Endometrial microvascular endothelial cells (primary cell): ENCODE measurements at regions not wholly inside any gene's neighbourhood (a gene's known extent, or its start where the extent isn't known, plus 50 kb on each side); places are given as distances from the start of the nearest gene placed in this dataset.

Experiments
- in situ Hi-C: cut with HindIII; loops from 2 replicates; pipeline ENCODE4 v1.10.0; 2017; ENCODE audit warnings: low sequenced_read_pairs, low pct_unique_long_range_greater_than_20kb; ENCODE audit errors: inconsistent ontology term

DNA sequence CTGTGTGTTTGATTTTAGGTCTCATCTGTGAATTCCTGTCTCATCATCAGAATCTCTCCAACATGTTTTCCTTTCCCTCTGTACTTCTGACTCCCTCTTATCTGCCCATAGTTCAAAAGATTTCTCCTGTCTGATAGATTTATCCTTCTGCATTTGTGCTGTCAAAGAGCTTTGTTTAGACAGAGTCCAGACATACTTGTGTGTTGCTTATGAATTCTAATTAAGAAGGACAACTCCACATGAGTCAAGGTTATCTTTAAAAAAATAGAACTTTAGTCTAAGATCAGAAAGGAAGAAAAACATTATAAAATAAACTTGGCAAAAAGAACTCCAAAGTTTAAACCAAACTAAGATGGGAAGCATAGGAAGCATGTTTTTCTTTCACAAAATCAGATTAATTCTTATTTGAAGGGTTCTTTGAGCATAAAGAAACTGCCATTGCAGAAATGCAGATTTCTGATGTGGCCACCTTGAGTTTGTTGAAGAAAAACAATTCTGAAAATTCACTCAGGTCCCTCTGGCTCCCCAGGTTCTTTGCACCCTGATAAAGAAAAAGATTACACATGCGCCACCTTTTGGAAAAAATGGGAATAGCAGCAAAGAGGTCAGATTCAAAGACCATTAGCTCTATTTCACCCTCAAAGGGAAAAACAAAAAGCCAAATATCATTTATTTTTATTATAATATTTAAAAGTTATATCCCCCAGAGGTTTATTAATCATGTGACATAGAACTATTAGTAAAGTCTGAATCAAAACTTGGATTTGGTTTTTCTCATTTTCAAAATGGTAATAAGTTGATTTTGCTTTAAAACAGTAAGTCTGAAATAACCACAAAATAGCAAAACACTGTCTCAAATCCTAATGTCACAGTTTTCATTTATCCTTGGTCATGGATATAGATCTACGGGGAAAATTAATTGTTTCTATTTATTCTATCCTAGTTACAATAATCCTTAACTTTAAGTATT lies 143.7 kb upstream of the DCN start:
- in situ Hi-C loops: loop anchor here (25.0 kb wide), 1 partner anchor 339 kb away; no protein-coding TSS in a partner anchor

DNA sequence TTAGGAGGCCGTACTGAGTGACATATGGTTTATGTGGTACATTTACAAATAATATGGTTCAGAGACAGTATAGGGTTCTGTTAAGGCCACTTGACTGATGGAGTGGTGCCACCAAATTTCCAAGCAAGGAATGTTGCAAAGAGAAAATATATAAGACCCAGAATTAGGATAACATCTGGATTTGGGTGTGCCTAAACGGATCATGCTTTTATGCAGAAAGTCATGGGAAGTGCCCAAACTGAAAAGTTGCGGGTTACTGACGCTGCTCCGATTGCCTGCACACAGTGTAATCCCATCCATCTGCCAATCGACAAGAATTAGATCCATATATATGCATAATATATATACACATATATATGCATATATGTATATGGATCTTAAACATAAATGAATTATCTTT lies 138.4 kb upstream of the DCN start:
- in situ Hi-C loops: no loop called here

DNA sequence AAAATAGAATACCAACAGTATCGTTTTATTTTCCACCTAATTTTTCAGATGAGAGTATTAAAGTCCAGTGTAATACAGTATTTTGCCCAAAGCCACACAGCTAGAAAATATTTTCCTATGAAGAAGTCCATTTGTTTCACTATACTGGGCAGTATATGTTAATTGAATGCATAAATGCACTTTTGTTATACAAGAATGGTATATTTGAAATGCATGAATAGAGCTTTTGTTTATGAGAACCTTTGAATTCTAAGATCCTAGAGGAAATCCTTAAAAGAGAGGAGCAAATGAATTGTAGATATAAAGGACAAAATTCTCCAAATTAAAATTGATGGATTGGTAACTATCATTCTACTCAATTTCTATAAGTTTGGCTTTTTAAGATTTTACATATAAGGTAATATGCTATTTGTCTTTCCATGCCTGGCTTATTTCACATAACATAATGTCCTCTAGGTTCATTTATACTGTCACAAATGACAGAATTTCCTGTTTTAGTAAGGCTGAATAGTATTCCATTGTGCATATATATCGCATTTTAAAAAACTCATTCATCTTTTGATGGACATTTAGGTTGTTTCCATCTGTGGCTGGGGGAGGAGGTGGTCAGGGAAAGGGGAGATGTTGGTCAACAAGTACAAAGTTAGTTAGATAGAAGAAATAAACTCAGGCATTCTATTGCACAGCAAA lies 136.6 kb upstream of the DCN start:
- in situ Hi-C loops: no loop called here

DNA sequence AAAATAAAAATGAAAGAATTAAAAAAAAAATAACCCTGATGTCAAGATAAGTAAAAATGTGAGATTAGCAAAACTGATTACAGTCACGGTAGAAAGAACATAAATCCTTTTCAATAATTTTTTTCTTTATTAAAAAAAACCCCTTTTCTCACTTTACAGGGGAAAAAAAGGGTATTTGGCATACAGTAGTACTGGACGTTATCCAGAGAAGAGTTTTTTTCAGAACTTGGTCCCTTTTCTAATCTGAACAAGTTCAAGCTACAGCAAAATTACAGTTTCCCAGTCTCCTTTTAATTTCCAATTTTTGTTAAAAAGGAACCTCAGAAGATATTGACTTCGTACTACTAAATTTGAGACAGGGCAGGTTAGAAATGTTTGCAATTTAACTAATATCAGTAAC lies 134.7 kb upstream of the DCN start:
- in situ Hi-C loops: no loop called here

DNA sequence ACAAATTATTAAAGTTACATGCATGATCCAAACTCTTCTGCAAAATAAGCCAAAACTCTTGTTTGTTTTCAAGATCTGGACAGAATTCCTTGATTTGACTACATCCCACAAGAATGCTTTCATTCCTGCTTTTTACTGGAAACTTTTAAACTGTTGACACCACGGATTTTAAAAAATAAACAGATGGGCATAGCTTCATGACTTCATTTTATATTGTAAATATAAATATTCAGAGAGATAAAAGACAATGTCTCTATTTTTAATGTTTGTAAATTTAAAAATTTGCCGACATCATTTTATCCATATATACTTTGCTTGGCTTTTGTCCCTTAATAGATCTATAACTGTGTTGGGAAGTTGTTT lies 134.3 kb upstream of the DCN start:
- in situ Hi-C loops: no loop called here

DNA sequence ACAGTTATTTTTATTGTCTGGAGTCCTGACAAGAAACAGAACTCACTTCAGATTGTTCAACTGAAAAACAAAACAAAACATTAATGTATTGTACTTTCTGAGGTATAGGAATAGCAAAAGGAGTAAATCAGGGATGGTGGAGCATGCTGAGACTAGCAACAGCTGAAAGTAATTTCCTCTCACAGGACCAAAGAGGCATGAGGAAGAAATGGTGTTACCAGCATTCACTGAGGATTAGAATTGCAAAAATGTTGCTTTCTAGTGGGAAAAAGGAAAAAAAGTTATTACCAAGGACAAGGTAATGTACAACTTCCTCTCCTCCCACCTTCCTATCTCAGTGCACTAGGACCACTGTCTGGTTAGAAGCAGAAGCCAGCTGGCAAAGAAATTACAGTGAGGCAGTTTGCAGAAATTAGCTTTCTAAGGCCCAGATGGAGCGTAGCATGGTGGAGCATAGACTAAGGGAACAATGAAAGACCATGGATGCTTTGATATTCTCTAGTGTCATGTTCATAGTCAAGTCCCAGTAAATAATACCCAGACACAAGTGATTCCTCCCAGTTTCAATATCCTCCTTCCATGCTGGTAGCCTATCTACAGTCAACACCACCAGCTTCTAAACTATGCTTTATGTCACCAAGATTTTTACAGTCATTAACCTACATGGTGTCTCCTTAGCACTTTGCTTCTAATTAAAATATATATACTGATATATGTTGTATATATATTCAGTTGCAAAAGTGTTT lies 133.7 kb upstream of the DCN start:
- in situ Hi-C loops: no loop called here

DNA sequence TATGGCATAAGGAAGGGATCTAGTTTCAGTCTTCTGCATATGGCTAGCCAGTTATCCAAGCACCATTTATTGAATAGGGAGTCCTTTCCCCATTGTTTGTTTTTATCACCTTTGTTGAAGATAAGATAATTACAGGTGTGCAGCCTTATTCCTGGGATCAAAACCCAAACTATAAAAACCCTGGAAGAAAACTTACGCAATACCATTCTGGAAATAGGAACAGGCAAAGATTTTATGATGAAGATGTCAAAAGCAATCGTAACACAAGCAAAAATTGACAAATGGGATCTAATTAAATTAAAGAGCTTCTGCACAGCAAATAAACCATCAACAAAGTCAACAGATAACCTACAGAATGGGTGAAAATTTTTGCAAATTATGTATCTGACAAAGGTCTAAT lies 128.5 kb upstream of the DCN start:
- in situ Hi-C loops: no loop called here

DNA sequence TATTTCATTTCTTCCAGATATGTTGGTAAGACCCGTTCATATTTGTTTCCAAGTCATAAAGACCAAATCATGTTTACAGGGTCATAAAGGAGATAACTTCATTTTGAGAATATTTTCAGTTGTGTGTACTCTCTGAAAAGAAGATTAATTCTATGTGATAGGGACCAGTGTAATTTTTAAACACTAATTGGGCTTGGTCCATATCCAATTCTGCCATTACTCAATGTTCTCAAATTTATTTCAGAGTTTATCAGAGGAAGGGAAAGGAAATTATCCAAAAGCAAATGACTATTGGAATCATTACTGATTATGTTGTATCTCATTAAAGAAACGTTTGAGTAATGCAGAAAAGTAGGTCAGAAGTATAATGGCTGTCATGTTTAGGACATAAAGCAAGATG lies 126.8 kb upstream of the DCN start:
- in situ Hi-C loops: no loop called here

DNA sequence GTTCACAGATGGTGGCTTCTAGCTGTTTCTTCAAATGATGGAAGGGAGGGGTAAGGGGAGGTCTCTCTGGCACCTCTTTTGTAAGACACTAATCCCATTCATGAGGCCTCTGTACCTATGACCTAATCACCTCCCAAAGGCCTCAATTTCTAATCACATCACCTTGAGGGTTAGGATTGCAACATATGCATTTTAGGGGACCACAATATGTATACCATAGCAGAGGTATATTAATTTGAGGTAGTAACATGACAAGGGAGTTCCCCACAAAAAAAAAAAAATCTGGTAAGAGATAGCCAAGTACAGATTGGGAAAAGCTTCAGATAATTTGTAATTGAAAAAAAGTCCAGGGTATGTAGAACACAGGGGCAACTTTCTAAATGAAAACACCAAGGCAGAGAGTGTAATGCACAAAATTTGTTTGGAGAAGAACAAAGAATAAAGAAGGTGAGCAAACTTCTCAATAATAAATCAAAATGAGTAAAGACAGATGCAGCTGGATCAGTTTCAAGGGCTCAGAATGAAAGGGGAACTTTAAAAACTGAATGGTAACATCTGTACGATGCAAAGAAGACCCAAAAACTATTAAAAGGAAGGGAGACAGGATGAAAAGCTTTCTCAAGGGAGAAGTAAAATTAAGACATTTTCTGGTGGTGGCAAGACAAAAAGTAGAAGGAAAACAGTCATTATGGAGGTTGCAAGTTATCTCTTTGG lies 125.5 kb upstream of the DCN start:
- in situ Hi-C loops: no loop called here

DNA sequence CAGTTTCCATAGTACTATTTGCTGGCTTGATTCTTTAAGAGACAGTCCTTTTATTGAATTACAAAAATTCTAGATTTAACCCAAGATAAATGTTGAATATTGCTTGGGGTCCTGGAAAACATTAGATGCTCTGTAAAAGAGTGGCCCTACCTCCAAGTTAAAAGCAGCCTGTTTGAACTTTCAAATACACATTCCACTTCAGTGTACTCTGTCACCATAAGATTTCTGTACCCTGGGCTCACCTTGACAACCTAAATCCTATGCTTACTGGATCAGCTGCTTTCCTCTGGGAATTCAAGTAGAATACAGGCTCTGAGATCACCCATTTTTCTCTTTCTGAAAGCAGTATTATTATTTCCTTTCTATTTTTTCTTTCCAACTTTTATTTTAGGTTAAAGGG lies 107.7 kb upstream of the DCN start:
- in situ Hi-C loops: no loop called here

DNA sequence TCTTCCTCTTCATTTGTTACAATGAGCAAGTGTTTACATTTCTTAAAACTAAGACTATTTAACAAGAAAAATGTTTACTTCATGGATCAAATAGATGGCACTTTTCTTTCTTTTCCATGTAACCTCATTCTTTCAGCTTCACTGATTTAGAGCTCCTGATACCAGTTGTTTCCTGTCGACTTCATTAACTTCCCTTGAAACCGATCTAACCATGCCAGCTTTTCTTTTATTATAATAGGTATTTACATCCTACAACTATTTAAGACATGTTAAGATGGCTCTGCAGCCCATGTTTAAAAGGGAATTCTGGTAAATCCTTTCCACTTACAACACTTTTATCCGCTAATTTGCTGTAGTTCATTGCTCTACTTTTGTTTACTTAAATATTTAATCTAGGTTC lies 107.3 kb upstream of the DCN start:
- in situ Hi-C loops: no loop called here

DNA sequence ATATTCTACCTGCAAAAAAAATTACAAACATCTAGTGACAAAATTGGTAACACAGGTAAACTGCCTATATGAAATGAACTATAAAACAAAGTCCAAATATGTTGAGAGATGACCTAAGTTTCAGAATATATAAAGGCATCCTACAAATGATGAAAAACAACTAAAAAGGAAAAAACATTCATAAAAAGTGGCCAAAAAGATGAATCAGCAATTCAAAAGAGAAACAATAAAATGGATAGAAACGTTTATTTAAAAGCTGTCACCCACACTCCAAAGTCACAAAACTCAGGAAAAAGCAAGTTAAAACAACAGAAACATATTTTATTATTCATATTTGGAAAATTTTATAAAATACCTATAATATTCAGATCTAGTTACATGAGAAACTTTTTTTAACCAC lies 106.5 kb upstream of the DCN start:
- in situ Hi-C loops: no loop called here

DNA sequence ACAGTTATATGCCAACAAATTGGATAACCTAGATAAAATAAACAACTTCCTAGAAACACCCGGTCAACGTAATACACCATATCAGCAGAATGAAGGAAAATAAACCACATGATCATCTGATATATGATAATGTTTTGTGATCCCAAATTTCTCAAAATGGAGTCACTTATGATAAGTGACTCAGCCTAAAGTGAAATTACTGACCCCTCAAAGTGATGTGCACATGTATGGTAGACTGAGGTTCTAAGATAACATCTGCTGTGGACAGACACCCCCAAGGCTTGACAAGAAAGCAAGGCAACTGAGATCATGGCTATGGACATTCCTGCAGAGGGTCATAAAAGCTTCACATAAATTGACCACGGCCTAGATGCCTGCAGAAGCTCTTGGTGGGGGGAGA lies 105.1 kb upstream of the DCN start:
- in situ Hi-C loops: no loop called here

DNA sequence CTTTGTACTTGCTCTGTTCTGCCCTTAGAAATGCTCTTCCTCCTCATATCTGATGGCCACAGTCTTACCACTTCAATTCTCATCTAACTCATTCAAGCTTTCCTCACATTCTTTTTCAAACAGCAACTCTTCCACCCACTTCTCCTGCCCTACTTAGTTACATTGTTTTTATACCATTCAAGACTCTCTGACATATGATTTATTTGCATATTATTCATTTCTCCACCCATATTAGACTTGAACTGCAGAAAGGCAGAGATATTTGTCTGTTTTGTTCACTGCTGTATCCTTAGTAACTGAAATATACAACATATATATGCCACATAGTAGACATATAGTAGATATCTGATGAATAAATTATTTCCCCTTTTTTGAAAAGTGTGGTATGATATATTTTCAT lies 95.5 kb upstream of the DCN start:
- in situ Hi-C loops: no loop called here

DNA sequence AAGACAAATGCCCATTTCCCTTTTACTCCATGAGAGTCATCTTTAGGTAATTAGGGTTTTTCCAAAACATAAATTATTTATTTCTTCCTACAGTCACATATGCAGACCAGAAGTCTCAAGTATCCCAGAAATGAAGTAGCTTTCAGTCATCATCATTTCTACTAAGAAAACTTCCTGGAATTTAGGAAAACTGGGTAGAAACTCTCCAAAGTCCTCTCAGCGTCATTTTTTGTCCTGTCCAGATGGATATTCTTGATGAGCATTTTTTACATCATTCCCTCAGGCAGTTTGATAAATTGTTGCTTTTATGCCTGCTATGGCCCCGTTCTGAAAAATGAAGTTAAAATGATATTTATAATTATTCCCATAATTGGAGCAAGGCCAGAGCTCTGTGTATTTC lies 93.9 kb upstream of the DCN start:
- in situ Hi-C loops: no loop called here

DNA sequence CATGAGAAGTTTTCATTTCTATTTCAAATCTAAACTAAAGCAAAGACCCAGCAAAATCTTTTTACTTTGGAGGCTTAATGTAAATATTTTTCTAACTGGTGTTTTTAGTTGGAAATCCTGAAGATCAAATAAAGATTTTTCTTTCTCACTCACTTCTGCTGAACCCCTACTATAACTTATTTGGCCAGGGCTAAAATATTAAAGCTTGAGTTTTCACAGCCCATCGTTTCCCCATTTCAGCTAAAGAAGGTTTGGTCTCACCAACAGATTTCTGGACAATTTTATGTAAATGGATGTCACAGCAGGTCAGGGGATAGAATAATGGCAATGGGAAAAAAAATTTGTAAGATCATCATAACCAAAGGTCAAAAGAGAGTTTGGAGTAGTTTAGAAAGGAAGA lies 92.7 kb upstream of the DCN start:
- in situ Hi-C loops: no loop called here

DNA sequence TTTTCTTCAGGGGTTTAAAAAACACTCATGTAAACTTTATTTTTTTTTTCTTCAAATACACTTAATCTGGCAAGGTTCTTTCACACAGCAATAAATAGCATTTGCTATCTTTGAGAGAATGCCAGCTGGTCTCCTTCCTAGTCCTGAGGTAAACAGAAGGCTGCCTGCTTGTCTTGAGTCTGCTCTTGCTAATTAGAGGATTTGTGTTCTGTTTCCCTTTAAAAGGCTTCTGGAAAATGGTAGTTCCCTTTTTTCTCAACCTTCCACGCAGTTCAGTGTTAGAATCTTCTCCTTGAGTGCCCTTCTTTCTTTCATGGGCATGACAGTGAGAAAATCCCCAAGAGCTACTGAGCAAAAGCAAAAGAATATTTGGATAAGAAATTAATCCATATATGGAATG lies 92.3 kb upstream of the DCN start:
- in situ Hi-C loops: no loop called here

DNA sequence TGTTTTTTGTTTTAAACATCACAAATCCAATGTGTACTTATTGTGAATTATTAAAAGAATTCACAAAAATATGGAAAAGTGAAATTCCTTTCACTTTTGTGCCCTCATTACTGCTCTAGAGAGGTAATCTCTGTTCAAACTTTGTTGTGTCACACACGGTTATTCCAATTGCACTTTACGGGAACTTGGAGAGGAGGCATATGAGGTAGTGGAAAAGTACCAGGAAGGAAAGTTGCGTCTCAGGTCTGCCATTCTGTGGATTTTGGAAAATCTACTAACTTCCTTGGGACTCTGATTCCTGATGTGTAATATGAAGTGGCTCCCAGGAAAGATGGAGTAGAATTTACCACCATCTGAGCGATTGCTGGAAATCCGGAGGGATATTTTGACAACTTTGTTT lies 90.9 kb upstream of the DCN start:
- in situ Hi-C loops: no loop called here

DNA sequence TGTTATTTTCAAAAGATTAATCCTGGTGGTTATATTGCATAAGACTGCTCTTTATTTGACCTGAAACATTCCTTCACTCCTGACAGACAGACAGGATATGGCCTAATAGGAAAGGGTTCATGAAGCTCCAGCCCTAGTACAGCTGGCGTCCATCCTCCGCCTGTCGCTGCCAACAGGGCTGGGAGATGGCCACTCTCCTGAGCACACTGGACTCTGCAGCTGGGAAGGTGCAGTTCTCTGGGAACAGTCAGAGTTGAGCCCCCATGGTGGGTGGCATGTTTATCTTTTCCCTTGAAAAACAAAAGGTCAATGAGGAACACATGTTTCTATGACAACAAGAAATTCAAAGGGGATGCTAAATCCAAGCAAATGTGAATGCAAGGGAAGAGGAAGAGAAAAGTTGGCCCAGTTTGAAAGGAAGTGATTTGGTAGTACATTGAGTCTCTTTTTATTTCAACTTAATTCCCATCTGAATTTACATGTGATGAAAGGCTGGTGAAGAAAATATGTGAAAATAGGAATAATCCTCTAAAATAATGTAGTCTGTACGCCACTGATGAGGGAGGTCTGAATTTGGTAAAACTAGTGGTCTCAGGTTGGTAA lies 89.9 kb upstream of the DCN start:
- in situ Hi-C loops: no loop called here
